Central memory CD8-positive, alpha-beta T cell (primary cell): ENCODE measurements at regions not wholly inside any gene's neighbourhood (a gene's known extent, or its start where the extent isn't known, plus 50 kb on each side); places are given as distances from the start of the nearest gene placed in this dataset.

ENCODE experiments used
- ATAC-seq: fragments of 150-1000 bp; cut with Tn5 transposase; replicated peaks from 2 replicates; pipeline ENCODE4 v1.10.0; 2022; ENCODE audit warnings: mild to moderate bottlenecking, moderate FRiP score, moderate number of reproducible peaks; ENCODE audit not compliant: poor library complexity, severe bottlenecking; ENCODE audit errors: extremely low read depth
- DNase-seq, 2 donors: peaks; one replicate each; pipeline ENCODE4 v3.0.0; 2021; ENCODE audit warnings: low spot score in 2 of 2
- H3K27ac Mint-ChIP-seq: one replicate; pipeline ENCODE4 v1.8.0; 2022; ENCODE audit warnings: low read depth, mild to moderate bottlenecking, moderate library complexity, mixed read lengths
- H3K27me3 Mint-ChIP-seq: one replicate; pipeline ENCODE4 v1.8.0; 2022; ENCODE audit warnings: mixed read lengths
- H3K36me3 Mint-ChIP-seq: one replicate; pipeline ENCODE4 v1.8.0; 2022; ENCODE audit warnings: mild to moderate bottlenecking, moderate library complexity, mixed read lengths; ENCODE audit not compliant: insufficient read depth
- H3K4me1 Mint-ChIP-seq: one replicate; pipeline ENCODE4 v1.8.0; 2022; ENCODE audit warnings: mixed read lengths
- H3K4me3 Mint-ChIP-seq: one replicate; pipeline ENCODE4 v1.8.0; 2022; ENCODE audit warnings: mild to moderate bottlenecking, moderate library complexity, mixed read lengths
- H3K9me3 Mint-ChIP-seq: one replicate; pipeline ENCODE4 v1.8.0; 2022; ENCODE audit warnings: mixed read lengths

DNA sequence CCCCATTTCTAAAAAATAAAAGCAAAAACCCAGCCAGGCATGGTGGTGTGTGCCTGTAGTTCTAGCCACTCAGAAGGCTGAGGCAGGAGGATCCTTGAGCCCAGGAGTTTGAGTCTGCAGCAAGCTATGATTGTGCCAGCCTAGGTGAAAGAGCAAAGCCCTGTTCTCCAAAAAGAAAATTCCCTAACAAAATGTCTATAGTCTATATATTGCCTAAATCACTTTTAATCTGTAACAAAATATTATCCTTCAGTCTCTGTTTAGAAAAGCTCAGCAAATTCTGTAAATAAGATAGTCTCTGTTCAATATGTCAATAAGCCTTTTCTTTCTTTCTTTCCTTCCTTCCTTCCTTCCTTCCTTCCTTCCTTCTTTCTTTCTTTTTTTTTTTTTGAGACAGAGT, 75.8 kb upstream of the ZFP64 start:
- DNase-seq, result no peak
- H3K27me3 Mint-ChIP-seq, result peaks cover 71% of the 10 kb centered on the region
- no peaks in the 10 kb centered on the region for H3K9me3 Mint-ChIP-seq
- H3K27ac Mint-ChIP-seq, result no peak overlapping the region
- H3K36me3 Mint-ChIP-seq, result no peaks in the 10 kb centered on the region
- H3K4me1 Mint-ChIP-seq, result no peaks in the 10 kb centered on the region
- ATAC-seq, result no peak
- no peak overlapping the region for H3K4me3 Mint-ChIP-seq

DNA sequence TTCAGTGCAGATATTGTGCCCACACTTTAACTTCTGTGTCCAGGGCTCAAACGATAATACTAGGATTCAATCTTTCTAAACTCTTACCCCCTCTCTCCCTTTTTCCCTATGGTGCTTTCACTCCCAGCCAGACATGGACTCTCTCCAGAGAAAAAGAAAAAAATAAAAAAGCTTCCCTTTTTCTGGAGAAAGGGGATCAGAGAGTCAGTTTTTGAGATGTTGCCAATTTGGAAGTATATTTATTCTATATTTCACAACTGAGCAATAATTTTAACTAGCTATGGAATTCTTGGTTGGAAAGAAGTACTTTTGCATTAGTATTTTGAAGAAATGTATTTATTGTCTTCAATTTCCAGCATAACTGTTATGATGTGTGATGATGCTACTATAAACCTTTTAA, 72.2 kb upstream of the ZFP64 start:
- no peak for ATAC-seq
- no peaks in the 10 kb centered on the region for H3K36me3 Mint-ChIP-seq
- no peak for DNase-seq
- no peak overlapping the region for H3K4me3 Mint-ChIP-seq
- no peak overlapping the region for H3K27ac Mint-ChIP-seq
- H3K4me1 Mint-ChIP-seq, result no peaks in the 10 kb centered on the region
- H3K27me3 Mint-ChIP-seq, result peaks cover 85% of the 10 kb centered on the region
- no peaks in the 10 kb centered on the region for H3K9me3 Mint-ChIP-seq

DNA sequence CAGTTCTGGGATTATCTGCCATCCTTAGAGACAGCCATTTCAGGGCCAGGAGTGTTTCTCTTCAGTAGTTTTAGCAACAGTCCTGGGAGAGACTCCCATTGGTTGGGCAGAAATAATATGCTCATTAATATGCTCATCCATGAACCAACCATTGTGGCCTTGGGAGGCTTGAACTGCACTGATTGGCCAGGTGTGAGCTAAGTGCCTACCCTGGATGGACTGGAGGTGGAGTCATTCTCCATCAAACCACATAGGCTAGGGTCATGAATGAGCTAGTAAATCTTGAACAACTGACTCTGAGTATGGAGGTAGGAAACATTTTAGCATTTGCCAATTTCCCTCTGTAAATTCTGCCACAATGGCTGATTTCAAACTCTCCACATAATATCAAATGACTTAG, 70.2 kb upstream of the ZFP64 start:
- DNase-seq (no peak), ATAC-seq (no peak)
- Mint-ChIP-seq H3K4me1 (no peaks in the 10 kb centered on the region), H3K4me3 (no peak overlapping the region), H3K9me3 (no peaks in the 10 kb centered on the region), H3K36me3 (no peaks in the 10 kb centered on the region), H3K27ac (no peak overlapping the region), H3K27me3 (peaks cover 84% of the 10 kb centered on the region)

DNA sequence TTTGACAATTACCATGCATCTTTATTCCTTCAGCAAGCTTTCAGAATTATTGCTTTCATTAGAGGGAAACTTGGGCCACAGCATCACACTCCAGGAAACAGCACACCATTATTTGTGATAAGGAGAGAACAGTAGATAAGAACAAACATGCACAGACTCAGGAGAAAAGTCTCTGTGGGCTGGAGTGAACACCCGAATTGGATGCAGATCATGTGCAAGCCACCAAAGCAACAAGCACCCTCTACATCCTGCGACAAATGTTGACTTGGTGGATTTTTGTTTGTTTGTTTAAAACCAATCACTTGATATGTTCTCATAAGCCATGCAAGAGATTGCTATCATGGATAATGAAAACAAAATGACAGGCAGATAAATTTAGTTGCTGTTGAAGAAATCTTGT, 67.7 kb upstream of the ZFP64 start:
- no peaks in the 10 kb centered on the region for H3K9me3 Mint-ChIP-seq
- peaks cover 85% of the 10 kb centered on the region for H3K27me3 Mint-ChIP-seq
- DNase-seq (no peak), ATAC-seq (no peak)
- H3K4me3 Mint-ChIP-seq, result no peak overlapping the region
- no peaks in the 10 kb centered on the region for H3K36me3 Mint-ChIP-seq
- no peak overlapping the region for H3K27ac Mint-ChIP-seq
- no peaks in the 10 kb centered on the region for H3K4me1 Mint-ChIP-seq

DNA sequence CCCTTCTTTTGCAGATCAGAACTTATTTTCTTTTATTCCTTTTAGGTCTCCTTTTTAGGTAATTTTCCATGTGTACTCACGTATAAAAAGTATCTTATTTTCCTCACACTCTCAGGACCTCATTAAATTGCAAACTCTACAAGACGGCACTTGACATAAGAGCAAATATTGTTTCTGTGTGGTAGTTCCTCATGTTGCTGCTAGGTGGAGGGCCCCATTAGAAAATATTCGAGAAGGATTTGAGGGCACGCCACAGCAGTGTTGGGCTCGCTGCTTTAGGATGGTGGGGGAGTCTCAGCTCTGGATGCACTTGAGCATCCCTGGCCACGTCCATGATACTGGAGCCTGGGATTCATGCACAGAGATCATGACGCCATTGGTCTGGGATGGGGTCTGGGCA, 64.9 kb upstream of the ZFP64 start:
- H3K36me3 Mint-ChIP-seq, result no peaks in the 10 kb centered on the region
- no peak overlapping the region for H3K27ac Mint-ChIP-seq
- DNase-seq, result no peak
- no peaks in the 10 kb centered on the region for H3K9me3 Mint-ChIP-seq
- ATAC-seq, result no peak
- H3K27me3 Mint-ChIP-seq, result peaks cover 69% of the 10 kb centered on the region
- H3K4me3 Mint-ChIP-seq, result no peak overlapping the region
- no peaks in the 10 kb centered on the region for H3K4me1 Mint-ChIP-seq

DNA sequence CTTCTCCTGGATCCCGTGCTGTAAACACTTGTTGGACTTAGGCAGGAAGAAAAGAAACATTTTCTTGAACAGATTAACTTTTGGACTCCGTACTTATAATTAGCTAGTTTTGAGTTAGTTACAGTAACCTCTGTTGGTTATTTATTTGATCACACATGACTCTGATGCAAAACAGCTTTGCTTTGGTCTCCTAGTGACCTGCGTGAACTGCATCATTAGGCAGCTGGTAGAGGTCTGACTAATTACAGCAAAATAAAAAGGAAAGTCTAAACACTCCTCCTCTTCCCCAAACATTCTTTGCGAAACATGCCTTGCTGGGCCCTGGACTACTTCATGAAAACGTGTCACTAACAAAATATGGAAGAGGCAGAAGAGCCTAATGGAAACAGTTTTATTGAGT, 61.1 kb upstream of the ZFP64 start:
- peaks cover 35% of the 10 kb centered on the region for H3K27me3 Mint-ChIP-seq
- H3K4me1 Mint-ChIP-seq, result no peaks in the 10 kb centered on the region
- no peak for DNase-seq
- H3K36me3 Mint-ChIP-seq, result no peaks in the 10 kb centered on the region
- H3K27ac Mint-ChIP-seq, result no peak overlapping the region
- ATAC-seq, result no peak
- H3K4me3 Mint-ChIP-seq, result no peak overlapping the region
- no peaks in the 10 kb centered on the region for H3K9me3 Mint-ChIP-seq

DNA sequence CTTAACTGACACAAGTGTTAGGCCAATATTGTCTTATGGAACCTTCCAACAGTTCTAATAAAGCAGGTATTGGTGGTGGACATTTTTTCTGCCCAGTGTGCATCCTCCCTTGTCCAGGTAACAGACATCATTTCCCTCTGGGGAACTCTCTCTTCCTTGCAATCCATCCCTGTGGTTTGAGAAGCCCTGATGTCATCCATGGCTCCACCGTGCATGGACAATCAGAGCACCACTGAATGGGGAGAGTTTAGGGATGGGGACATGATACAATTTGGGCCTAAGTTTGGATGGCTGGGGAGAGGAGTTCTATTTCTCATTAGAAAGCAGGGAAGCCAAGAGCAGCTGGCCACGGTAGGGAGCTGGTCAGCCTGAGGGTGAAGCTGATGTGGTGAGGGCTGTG, 60.2 kb upstream of the ZFP64 start:
- Mint-ChIP-seq H3K9me3 (no peaks in the 10 kb centered on the region), H3K27ac (no peak overlapping the region), H3K4me1 (no peaks in the 10 kb centered on the region), H3K27me3 (peaks cover 32% of the 10 kb centered on the region), H3K4me3 (no peak overlapping the region), H3K36me3 (no peaks in the 10 kb centered on the region)
- ATAC-seq (no peak), DNase-seq (no peak)

DNA sequence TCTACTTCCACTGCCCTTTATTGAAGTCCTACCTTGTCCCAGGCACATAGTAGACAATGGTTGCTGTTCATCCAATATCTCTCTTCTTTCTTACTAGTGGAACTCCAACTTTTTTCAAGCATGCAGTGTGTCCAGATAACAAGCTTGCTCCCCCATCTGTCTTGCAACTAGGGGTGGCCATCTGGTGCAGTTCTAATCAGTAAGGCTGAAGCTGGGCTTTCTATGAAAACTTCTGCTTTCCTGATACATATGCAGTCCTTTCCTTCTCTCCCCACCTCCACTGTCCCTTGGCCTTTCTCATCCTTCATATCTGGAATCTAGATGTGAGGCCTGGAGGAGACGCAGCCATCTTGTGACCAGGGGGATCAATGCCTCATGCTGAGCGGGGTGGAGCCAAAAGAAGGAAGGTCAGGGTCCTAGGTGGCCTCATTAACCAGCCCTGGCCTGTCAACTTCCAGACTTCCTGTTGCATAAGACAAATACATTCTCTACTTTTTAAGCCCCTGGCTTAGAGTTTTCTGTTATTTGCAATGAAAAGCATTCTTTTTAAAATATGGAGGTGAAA, 59.6 kb upstream of the ZFP64 start:
- peaks cover 26% of the 10 kb centered on the region for H3K27me3 Mint-ChIP-seq
- H3K4me1 Mint-ChIP-seq, result no peaks in the 10 kb centered on the region
- no peaks in the 10 kb centered on the region for H3K9me3 Mint-ChIP-seq
- no peak overlapping the region for H3K27ac Mint-ChIP-seq
- no peak for DNase-seq
- H3K36me3 Mint-ChIP-seq, result no peaks in the 10 kb centered on the region
- no peak for ATAC-seq
- no peak overlapping the region for H3K4me3 Mint-ChIP-seq

DNA sequence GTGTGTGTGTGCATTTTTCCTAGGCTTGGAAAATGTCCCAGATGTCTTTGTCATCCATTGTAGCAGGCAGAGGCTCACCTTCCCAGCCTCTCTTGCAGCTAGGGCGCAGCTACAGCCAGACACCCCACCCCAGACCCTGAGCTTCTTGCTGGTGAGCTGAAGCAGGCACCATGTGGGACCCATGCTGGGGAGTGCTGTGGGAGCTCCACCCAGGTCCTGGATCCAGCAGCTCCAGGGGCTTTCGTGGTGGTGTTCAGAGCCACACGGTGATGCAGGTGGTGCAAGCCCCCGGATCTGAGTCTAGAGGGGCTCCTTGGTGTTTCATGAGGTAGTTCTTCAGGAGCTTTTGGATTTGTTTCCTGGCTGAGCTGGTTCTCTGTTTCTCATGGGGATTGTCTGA, 56.0 kb upstream of the ZFP64 start:
- H3K9me3 Mint-ChIP-seq, result no peaks in the 10 kb centered on the region
- no peak for DNase-seq
- H3K4me3 Mint-ChIP-seq, result no peak overlapping the region
- H3K36me3 Mint-ChIP-seq, result no peaks in the 10 kb centered on the region
- no peaks in the 10 kb centered on the region for H3K27me3 Mint-ChIP-seq
- H3K27ac Mint-ChIP-seq, result no peak overlapping the region
- no peak for ATAC-seq
- H3K4me1 Mint-ChIP-seq, result no peaks in the 10 kb centered on the region

DNA sequence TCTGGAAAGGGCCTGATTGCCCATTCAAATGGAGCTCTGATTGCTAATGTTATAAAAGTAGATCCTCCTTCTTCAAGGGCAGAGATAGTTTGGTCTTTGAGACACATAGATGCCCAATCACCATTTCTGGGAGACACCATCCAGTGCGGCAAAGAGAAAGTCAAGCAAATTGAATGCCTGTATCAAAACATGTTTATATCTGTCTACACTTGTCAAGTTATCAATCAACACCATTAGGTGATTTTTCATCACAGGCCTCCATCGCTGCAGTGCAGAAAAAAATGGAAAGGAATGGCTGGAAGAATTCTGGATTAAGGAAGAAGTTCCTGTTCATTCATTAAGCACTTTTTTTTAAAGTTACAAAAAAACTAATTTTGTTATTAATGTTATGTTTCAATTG, 54.8 kb upstream of the ZFP64 start:
- Mint-ChIP-seq H3K27me3 (peaks cover 6% of the 10 kb centered on the region), H3K27ac (no peak overlapping the region)
- no peak for ATAC-seq

DNA sequence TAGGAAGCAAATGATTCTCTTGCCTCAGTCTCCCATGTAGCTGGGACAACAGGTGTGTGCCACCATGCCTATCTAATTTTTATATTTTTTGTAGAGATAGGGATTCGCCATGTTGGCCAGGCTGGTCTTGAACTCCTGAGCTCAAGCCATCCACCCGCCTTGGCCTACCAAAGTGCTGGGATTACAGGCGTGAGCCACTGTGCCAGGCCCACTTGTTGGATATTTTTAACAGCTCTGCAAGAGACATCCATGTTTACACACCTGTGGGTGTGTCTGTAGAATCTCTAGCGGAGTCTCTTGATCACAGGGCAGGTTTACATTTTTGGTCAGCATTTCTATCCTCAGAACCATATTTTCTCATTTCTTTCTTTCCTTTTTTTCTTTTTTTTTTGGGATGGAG, 53.1 kb upstream of the ZFP64 start:
- ATAC-seq (no peak), DNase-seq (no peak)
- no peaks in the 10 kb centered on the region for H3K9me3 Mint-ChIP-seq
- H3K27ac Mint-ChIP-seq, result no peak overlapping the region
- no peaks in the 10 kb centered on the region for H3K36me3 Mint-ChIP-seq
- peaks cover 20% of the 10 kb centered on the region for H3K27me3 Mint-ChIP-seq
- H3K4me3 Mint-ChIP-seq, result no peak overlapping the region
- H3K4me1 Mint-ChIP-seq, result no peaks in the 10 kb centered on the region

More for the DNA sequence above, 54.8 kb upstream of the ZFP64 start:
- no peak for DNase-seq
- Mint-ChIP-seq H3K36me3 (no peaks in the 10 kb centered on the region), H3K4me1 (no peaks in the 10 kb centered on the region), H3K4me3 (no peak overlapping the region), H3K9me3 (no peaks in the 10 kb centered on the region)

DNA sequence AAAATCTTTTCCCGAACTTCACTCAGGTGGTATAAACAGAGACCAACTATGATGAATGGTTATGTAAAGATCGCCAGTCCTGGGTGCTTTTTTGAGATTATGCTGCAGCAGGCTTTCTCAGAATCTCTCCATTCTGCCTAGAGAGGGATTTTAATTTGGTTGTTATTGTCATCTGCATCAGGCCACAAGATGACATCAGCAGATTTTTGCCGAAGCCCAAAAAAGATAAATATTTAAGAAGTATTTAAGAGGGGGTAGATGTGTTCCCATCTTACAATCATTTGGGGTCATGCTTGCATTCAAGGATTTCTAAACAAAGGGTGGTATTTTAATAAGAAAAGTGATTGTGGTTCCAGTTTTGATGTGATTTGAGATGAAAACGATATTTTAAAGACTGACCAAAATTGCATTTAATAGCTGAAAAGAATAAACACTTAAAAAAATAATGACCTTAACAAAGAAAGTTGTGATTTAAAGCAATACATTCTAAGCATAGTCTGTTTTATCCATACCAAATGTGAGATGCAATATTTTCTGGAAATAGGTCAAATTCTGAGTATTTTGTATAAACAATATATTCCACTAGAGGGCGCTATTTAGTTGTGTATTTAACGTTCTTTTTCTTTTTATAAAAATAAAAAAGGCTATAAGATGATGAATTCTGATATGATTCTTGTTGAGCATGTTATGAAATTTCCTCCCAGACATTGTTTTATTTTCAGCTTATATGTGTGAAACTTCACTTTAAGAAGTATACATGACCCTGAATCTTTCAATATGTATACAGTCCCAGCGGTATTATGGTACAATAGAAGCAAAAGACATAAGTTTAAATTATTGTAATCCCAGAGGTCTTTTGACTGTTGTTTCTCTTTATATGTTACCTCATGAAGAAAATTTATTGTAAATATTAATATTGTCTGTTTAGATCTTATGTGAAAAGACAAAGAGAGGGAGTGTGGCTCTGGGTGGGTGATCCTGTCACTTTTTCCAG, 51.0 kb upstream of the ZFP64 start:
- peaks cover 30% of the 10 kb centered on the region for H3K27me3 Mint-ChIP-seq
- no peak overlapping the region for H3K27ac Mint-ChIP-seq
- no peaks in the 10 kb centered on the region for H3K4me1 Mint-ChIP-seq
- H3K9me3 Mint-ChIP-seq, result no peaks in the 10 kb centered on the region
- no peak overlapping the region for H3K4me3 Mint-ChIP-seq
- ATAC-seq (no peak), DNase-seq (no peak)
- no peaks in the 10 kb centered on the region for H3K36me3 Mint-ChIP-seq
